GM23248 (cell line): ENCODE measurements at regions not wholly inside any gene's neighbourhood (a gene's known extent, or its start where the extent isn't known, plus 50 kb on each side); places are given as distances from the start of the nearest gene placed in this dataset.
"Not testable (repeated sequence)": the region's sequence is repeated elsewhere in the genome, so short reads cannot be mapped to it uniquely, and the experiment has no call there.

Source experiments
- EZH2 ChIP-seq: fragments of 200-600 bp; sonication (generic); IDR thresholded peaks from 2 replicates; pipeline ENCODE4 v1.6.1; 2018; ENCODE audit warnings: antibody characterized with exemption, mild to moderate bottlenecking; ENCODE audit not compliant: insufficient read depth, poor library complexity, severe bottlenecking
- EZH2phosphoT487 ChIP-seq: fragments of 200-600 bp; sonication (generic); IDR thresholded peaks from 2 replicates; pipeline ENCODE4 v1.6.1; 2018; ENCODE audit warnings: antibody characterized with exemption, moderate library complexity, mild to moderate bottlenecking, low read depth; ENCODE audit not compliant: insufficient read depth

GRCh38 chr19:28589991-28590411 lies 623.0 kb downstream of the UQCRFS1 start:
- not testable (repeated sequence) for TF ChIP-seq EZH2, EZH2phosphoT487
